ENCODE measurements at regions not wholly inside any gene's neighbourhood (a gene's known extent, or its start where the extent isn't known, plus 50 kb on each side); places are given as distances from the start of the nearest gene placed in this dataset.
"Not testable (repeated sequence)": the region's sequence is repeated elsewhere in the genome, so short reads cannot be mapped to it uniquely, and the experiment has no call there.

- peak; percentile 95 for DNase-seq
Observed at GRCh38 chr11:16605894-16606783, 132.3 kb upstream of the C11orf58 start.

- DNase-seq: no peak
Observed at GRCh38 chr11:16605389-16605893, 133.0 kb upstream of the C11orf58 start.

GRCh38 chr11:16604794-16605388, 133.6 kb upstream of the C11orf58 start:
- peak; percentile 77 for DNase-seq

- DNase-seq: peak; percentile 73
Observed at GRCh38 chr11:16603890-16604793, 134.3 kb upstream of the C11orf58 start.

GRCh38 chr11:16603245-16603644, 135.2 kb upstream of the C11orf58 start:
- peak; percentile 50 for DNase-seq

GRCh38 chr11:16598906-16599305, 139.5 kb upstream of the C11orf58 start:
- no peak for DNase-seq

GRCh38 chr11:16598032-16598431, 140.4 kb upstream of the C11orf58 start:
- DNase-seq: no peak

- no peak for DNase-seq
Observed at GRCh38 chr11:16596231-16596630, 142.2 kb upstream of the C11orf58 start.

GRCh38 chr11:16591157-16591556, 147.3 kb upstream of the C11orf58 start:
- DNase-seq: no peak

- DNase-seq: no peak
Observed at GRCh38 chr11:16587670-16588069, 150.8 kb upstream of the C11orf58 start.

GRCh38 chr11:16584569-16584968, 153.9 kb upstream of the C11orf58 start:
- DNase-seq: no peak

GRCh38 chr11:16581078-16581477, 157.4 kb upstream of the C11orf58 start:
- DNase-seq: not testable (repeated sequence)

GRCh38 chr11:16577490-16577889, 161.0 kb upstream of the C11orf58 start:
- no peak for DNase-seq

- DNase-seq: not testable (repeated sequence)
Observed at GRCh38 chr11:16574889-16575288, 163.6 kb upstream of the C11orf58 start.

GRCh38 chr11:16572945-16573344, 165.5 kb upstream of the C11orf58 start:
- DNase-seq: no peak

GRCh38 chr11:16561150-16561549, 177.3 kb upstream of the C11orf58 start:
- DNase-seq: no peak

GRCh38 chr11:16558494-16558893, 180.0 kb upstream of the C11orf58 start:
- no peak for DNase-seq

GRCh38 chr11:16555956-16556355, 182.5 kb upstream of the C11orf58 start:
- DNase-seq: no peak

- DNase-seq: no peak
Observed at GRCh38 chr11:16554361-16554760, 184.1 kb upstream of the C11orf58 start.

- DNase-seq: no peak
Observed at GRCh38 chr11:16547879-16548278, 190.6 kb upstream of the C11orf58 start.

GRCh38 chr11:16543642-16544041, 187.3 kb upstream of the SOX6 start:
- DNase-seq: no peak

- no peak for DNase-seq
Observed at GRCh38 chr11:16542353-16542752, 186.0 kb upstream of the SOX6 start.

- no peak for DNase-seq
Observed at GRCh38 chr11:16536513-16536912, 180.2 kb upstream of the SOX6 start.

Measured in right forelimb (tissue), 1 donor.